Jurkat, Clone E6-1 (cell line): ENCODE measurements at regions not wholly inside any gene's neighbourhood (a gene's known extent, or its start where the extent isn't known, plus 50 kb on each side); places are given as distances from the start of the nearest gene placed in this dataset.
A peak's percentile ranks its signal among the peaks of the same experiment; 100 is the strongest.

Source experiments
- DNase-seq: peaks from one replicate; pipeline ENCODE4 v3.0.0-alpha.2; 2011; ENCODE audit warnings: low read depth, low spot score
- H3K4me3 ChIP-seq: 2 replicates; pipeline ENCODE4 v1.5.1; 2011; ENCODE audit warnings: mild to moderate bottlenecking, low read length, control low read depth, moderate library complexity

- no peak for DNase-seq
These were observed 89.3 kb downstream of the FASLG start for GRCh38 chr1:172748201-172748600.

GRCh38 chr1:172751683-172752082 is 92.8 kb downstream of the FASLG start:
- H3K4me3 ChIP-seq: no peak overlapping the region
- DNase-seq: no peak

More at GRCh38 chr1:172748201-172748600, 89.3 kb downstream of the FASLG start:
- H3K4me3 ChIP-seq: no peak overlapping the region

- no peak overlapping the region for H3K4me3 ChIP-seq
- DNase-seq: no peak
These were observed 95.1 kb downstream of the FASLG start for GRCh38 chr1:172753964-172754363.

- no peak for DNase-seq
- H3K4me3 ChIP-seq: no peak overlapping the region
These were observed 95.7 kb downstream of the FASLG start for GRCh38 chr1:172754609-172755008.

GRCh38 chr1:172755099-172755498 is 96.2 kb downstream of the FASLG start:
- no peak overlapping the region for H3K4me3 ChIP-seq
- DNase-seq: no peak

GRCh38 chr1:172756024-172756423 is 97.1 kb downstream of the FASLG start:
- H3K4me3 ChIP-seq: no peak overlapping the region
- DNase-seq: no peak

- no peak overlapping the region for H3K4me3 ChIP-seq
- DNase-seq: no peak
These were observed 99.4 kb downstream of the FASLG start for GRCh38 chr1:172758259-172758658.

GRCh38 chr1:172760121-172760520 is 101.2 kb downstream of the FASLG start:
- DNase-seq: no peak
- H3K4me3 ChIP-seq: no peak overlapping the region

GRCh38 chr1:172761581-172762486 is 102.9 kb downstream of the FASLG start:
- no peak for DNase-seq

GRCh38 chr1:172763057-172763456 is 104.2 kb downstream of the FASLG start:
- no peak overlapping the region for H3K4me3 ChIP-seq
- no peak for DNase-seq

More at GRCh38 chr1:172761581-172762486, 102.9 kb downstream of the FASLG start:
- no peak overlapping the region for H3K4me3 ChIP-seq

GRCh38 chr1:172764378-172764777 is 105.5 kb downstream of the FASLG start:
- no peak for DNase-seq

GRCh38 chr1:172766462-172766861 is 107.6 kb downstream of the FASLG start:
- no peak overlapping the region for H3K4me3 ChIP-seq
- DNase-seq: no peak

More at GRCh38 chr1:172764378-172764777, 105.5 kb downstream of the FASLG start:
- H3K4me3 ChIP-seq: no peak overlapping the region

- DNase-seq: no peak
- no peak overlapping the region for H3K4me3 ChIP-seq
These were observed 111.2 kb downstream of the FASLG start for GRCh38 chr1:172770071-172770470.

GRCh38 chr1:172774561-172774960 is 115.7 kb downstream of the FASLG start:
- no peak overlapping the region for H3K4me3 ChIP-seq
- no peak for DNase-seq

GRCh38 chr1:172775606-172776005 is 116.7 kb downstream of the FASLG start:
- H3K4me3 ChIP-seq: no peak overlapping the region
- DNase-seq: no peak

GRCh38 chr1:172776071-172776470 is 117.2 kb downstream of the FASLG start:
- no peak for DNase-seq
- H3K4me3 ChIP-seq: no peak overlapping the region

GRCh38 chr1:172777767-172778166 is 118.9 kb downstream of the FASLG start:
- DNase-seq: no peak

GRCh38 chr1:172778456-172779455 is 119.9 kb downstream of the FASLG start:
- DNase-seq: peak; percentile 32
- H3K4me3 ChIP-seq: no peak overlapping the region

More at GRCh38 chr1:172777767-172778166, 118.9 kb downstream of the FASLG start:
- H3K4me3 ChIP-seq: no peak overlapping the region

- DNase-seq: no peak
These were observed 120.6 kb downstream of the FASLG start for GRCh38 chr1:172779491-172779890.

More at GRCh38 chr1:172779491-172779890, 120.6 kb downstream of the FASLG start:
- H3K4me3 ChIP-seq: no peak overlapping the region
